Activated T-cell treated with anti-CD3 and anti-CD28 coated beads, Interleukin-2, amount 50 U/mL, for 1 hour (primary cell): ENCODE measurements at regions not wholly inside any gene's neighbourhood (a gene's known extent, or its start where the extent isn't known, plus 50 kb on each side); places are given as distances from the start of the nearest gene placed in this dataset.

Experiments used
- DNase-seq: peaks from one replicate; pipeline ENCODE4 v3.0.0-alpha.2; 2020

DNA sequence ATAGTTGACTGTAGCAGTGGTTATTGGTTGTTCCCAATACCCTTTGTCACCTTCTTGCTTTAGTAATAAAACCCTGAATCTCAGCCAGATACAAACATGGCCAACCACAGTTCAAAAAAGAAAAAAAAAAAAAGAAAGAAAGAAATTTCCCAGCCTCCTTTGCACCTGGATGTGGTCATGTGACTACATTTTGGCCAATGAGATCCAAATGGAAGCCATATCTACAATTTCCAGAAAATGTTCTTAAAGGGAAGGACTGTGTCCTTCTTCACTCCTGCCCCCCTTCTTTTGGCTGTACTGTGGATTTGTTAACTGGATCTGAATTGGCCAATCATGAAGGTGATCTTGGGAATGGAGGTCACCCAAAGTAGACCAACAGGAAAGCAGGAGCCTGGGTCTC, 141.9 kb downstream of the SOX9 start:
- DNase-seq = no peak

DNA sequence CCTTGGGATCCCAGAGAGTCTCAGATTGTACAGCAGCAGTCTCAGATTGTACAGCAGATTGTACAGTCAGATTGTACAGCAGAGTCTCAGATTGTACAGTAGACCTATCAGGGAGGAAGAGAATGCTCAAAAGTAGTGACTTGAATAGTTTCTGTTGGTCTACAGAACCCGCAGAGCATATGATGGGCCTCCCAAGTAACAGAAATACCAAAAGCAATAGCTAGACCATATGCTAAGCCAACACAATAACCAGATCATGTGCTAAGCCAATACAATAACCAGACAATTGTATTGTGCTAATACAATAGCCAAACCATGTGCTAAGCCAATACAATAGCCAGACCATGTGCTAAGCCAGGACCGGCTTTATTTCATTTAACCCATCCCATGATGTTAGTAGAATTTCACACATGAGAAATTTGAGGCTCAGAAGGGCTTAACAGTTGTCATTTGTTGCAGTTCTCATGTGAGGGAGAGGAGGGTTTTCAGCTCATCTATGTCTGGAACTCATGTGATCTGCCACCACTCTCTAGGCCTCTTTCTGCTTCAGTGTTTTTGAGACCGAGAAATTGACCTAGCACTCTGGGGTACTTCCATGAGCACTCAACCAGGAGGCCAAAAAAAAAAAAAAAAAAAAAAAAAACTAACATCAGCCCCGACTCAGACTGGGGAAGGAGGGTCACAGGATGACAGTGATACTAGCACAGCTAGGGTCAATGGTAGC, 144.0 kb downstream of the SOX9 start:
- DNase-seq = no peak

DNA sequence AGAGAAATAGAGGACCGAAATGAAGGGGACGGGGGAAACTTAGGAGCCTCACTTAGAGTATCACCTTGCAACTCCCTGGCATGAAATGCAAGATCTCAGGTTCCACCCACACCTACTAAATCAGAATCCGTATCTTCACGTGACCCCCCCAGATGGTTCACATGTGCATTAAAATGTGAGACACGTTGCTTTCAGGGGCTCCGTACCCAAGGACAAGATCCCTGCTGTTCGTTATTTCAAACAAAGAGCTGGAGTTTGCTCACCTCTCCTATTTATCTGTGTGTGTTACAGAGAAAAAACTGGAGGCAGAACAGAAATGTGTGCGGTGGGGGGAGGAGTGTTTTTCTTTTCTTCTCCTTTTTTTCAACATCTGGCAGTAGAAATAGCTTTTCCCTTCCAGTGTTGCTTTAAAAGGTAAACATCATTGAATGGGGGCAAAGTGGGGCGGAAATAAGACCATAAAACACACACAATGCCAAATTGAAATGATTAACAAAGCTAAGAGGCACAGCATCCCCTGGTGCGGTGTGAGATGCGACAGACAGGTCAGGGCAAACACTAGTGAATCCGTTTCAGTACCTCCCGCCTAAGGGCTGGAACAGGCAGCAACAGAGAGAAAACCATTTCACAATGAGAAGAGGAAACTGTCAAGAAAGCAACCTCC, 145.4 kb downstream of the SOX9 start:
- DNase-seq = no peak

DNA sequence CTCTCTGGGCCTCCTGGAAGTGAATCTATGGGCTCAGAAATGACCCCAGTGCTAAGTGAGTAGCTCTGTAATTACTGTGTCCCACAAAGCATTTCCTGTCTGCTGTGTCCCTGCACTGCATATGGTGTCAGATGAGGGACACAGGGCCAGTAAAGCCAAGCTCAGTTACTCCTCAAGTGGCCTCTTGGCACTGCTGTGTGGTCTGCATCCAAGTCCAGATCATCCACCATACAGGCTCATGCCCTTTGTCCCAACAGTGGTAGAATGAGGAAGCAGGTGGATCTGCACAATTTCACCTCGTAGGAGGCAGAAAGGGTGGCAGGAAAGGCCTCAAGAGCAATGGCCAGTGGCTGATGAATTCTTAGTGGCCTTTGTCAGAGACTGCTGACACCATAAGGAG, 146.8 kb downstream of the SOX9 start:
- DNase-seq = no peak

DNA sequence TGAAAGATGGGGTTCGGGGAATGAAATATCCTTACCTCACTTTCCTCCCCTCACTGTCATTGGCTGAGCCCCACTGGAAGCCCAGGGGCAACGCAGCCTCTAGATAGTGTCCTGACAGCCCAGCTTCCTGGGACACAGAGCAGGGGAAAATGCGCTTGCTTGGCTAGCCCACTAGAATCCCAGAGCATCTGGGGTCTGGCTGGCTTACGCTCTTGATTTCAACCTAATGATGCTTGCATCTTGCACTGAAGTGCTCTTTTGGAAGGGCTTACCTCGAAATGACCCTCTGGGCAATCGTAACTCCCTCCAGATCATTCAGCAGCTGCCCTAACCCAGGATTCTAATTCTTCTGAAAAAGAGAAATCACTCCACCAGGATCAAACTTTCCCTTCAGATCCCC, 147.6 kb downstream of the SOX9 start:
- no peak for DNase-seq

DNA sequence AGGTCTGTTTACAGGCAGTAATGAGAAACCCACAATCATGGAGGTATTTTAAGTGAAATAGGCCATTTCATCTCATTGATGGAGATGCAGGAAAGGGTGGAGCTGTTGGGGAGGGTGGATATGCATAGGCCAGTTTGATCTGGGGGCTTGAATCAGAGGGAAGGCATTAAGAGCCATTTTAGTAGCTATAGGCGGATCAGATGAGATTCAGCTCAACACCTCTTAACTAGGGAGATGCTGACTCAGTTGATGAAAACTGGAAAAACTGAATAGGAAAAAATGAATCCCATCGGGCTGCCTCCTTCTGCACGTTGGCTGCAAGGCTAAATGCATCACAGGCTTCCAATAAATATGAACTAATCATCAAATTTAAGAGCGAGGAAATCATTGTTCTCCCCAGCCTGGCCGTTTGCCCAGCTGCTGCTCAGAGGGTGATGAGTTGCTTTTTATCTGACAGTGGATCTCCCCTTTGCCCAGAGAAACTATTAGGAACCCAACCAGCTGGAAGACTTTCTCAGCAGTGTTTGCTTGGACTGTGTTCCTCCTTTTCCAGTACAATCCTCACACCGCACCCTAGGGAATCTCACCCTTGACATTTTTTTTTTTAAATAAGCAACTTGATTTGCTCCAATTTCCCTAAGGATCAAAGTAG, 149.6 kb downstream of the SOX9 start:
- no peak for DNase-seq

DNA sequence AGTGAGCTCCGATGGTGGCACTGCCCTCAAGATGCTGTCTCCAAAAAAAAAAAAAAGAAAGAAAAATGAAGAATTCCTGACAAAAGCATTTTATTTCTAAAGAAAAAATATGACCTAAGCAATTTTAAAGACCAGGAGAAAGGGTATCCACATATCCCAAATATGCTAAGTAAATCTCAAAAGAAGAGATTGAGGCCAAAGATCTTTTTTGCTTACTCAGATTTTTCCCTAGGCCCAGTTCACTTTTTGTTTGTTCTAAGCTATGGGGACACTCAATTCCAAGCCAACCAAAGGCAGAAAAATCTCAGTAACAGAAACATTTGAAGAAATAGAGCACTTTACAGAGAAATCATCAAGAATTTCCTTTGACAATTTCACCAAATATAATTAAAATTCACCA, 150.8 kb downstream of the SOX9 start:
- DNase-seq = no peak

DNA sequence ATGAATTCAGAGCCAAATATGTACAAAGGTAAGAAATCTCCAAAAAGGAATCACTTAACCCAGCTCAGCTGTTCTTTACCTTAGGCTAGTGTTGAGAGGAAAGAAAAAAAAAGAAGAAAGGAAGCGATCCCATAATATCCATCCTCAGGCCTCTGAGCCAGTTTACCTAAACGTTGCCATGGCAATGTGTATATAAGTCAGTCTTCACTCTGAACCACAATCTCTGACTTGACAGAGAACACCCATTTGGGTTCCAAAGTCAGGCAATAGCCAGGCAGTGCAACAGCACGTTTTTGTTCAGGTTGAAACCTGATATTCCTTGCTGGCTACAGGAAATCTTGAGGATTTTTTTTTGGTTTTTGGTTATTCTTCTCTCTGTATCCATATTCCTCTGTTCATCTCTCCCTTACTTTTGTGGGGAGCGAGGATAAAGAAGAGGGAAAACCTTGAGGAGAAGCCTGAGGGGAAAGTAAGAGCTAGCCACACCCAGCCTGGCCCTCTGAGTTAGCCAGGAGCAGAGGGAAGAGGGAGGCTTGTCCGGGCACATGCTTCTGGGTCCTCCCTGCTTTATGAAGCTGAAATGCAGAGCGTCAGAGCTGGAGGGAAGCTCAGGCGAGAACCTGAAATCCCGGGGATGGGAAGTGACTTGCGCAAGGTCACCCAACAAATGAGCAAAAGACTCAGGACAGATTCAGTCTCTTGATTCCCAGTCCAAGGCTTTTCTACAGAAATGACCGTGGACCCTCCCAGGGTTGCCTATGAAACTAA, 152.7 kb downstream of the SOX9 start:
- DNase-seq = no peak

DNA sequence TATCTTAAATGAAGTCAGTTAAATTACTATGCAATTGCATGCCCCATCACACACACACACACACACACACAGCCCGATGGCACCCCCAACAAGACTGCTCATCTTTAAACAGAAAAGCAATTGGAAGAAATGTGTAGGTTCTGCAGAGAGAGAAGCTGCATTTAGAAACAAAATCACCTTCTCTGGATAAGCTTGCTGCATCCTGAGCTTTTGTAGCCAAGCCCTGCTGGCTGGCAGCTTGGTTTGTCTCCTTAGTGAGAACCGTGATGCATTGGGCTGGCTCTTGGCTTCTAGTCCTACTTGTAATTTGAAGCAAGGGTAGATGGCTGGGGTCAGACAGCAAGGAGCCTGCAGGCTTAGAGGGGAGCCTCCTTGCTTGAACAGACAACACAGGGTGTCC, 153.8 kb downstream of the SOX9 start:
- no peak for DNase-seq

DNA sequence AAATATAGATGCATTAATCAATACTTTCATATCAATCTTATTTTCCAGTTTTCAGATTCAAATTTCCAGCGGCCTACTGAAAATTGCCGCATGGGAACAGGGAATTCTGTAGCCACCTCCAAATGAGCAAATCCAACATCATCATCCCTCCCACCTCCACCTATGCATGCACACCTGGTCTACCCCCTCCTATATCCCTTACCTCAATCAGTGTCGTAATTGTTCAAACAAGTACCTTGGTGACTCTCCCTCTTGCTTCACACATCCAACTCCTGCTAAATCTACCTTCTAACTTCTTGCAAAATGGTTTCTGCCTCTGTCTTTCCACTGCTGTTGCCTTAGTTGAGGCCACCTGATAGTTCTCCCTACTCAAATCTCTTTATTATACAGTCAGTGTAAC, 160.1 kb downstream of the SOX9 start:
- no peak for DNase-seq

DNA sequence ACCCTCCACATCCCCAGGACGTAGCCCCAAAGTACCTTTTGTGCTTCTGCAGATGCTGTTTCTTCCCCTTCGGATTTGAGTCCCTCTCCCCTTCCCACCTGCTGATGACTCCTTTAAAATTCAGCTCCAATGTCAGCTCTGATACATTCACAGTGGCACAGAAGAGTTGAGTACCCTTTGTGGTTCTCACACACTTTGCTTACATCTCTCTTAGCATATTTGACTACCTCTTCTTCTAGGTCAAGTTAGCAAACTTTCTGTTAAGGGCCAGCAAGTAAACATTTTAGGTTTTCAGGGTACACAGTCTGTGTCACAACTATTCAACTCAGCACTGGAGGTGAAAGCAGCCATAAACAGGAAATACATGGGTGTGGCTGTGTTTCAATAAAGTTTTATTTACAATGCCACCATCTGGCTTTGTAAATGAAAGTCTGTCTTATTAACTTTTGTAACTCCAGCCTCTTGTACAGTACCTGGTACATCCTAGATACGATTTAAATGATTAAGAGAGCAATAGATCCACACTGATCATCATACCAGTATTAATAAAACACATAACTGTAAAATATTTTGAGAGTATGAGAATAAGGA, 161.7 kb downstream of the SOX9 start:
- DNase-seq = no peak

DNA sequence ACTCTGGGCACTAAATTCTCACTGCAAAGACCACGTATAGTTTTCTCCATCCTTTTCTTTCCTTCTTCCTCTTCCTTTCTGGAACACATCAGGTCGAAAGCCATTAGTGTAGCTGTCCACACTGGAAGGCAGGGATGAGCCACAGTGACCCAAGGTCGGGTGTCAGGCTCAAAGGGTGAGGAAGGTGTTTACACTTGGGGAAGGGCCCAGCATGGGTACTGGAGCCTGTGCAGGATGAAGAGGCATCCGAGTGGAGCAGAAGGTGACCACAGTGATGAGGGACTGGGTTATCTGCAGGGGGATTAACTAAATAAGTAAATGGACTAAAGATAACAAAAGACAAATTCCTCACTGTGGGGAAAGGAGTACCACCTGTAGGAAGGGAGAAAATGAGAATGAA, 164.0 kb downstream of the SOX9 start:
- no peak for DNase-seq

DNA sequence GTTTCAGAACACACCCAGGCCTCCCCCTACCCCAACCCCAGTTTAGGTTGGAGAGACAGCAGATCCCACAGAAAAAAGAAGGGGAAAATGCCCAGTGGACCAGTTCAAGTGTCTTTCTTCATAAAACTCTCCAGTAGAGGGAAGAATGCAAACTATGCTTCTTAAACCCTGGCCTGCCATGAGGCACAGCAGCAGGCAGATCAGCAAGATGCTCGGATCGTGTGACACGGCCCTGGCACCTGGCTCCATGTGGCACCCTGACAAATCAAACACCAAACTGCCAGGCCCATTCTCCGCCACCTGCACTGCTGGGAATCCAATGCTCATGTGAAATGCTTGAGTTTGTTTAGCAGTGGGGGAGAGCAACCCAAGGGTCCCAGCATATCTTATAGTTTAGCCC, 166.8 kb downstream of the SOX9 start:
- DNase-seq = no peak

DNA sequence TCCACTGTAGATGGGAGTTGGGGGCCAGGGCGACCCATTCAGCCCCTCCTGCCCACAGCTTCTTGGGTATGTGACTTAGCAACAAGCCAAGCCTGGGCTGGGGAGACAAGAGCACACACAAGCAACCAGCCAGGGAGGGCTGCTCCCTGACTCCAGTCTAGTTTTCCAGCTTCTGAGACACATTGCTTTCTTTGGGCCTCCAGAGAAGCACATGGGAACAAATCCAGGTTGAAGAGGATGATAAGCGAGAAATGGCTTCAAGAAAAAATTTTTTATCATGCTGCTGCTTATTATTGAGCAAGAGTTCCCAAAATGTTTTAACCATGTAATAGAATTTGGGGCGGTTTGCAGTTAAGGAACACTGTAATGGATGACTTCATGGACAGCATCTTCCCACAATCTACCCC, 173.7 kb downstream of the SOX9 start:
- no peak for DNase-seq

DNA sequence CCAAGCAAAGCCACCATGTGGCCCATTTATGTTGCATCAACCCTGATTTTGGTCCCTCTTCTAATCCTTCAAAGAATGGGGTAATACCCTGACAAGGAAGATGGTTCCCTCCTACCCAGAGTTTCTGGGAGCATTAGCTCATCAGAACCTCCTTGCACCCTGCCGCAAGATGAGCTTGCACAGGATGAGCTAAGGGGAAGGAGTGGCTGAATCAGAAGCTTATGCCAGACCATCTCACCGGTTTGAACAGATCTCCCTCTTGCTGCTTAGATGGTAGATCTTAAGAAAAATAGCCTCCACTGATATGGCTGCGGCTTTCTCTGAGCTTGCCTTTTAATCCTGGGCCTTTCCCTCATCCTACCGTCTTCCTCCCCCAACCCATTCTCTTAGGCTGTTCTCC, 175.1 kb downstream of the SOX9 start:
- DNase-seq = no peak

DNA sequence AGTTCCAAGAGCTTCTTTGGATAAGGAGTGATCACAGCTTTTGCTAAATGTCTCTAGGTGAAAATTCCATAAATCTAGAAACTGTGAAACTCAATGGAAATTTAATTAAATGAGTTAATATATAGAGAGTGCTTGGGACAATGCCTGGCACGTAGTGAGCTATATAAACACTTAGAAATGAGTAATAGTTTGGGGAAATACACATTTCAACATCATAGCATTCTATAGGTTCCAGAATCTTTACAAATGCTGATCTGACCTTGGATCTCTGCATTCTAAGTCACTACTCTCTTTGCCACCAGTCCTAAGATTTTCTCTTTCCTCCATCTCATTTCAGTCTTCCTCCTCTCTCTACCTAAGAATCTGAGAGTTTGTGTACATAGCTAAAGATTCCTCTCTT, 175.6 kb downstream of the SOX9 start:
- DNase-seq = no peak

DNA sequence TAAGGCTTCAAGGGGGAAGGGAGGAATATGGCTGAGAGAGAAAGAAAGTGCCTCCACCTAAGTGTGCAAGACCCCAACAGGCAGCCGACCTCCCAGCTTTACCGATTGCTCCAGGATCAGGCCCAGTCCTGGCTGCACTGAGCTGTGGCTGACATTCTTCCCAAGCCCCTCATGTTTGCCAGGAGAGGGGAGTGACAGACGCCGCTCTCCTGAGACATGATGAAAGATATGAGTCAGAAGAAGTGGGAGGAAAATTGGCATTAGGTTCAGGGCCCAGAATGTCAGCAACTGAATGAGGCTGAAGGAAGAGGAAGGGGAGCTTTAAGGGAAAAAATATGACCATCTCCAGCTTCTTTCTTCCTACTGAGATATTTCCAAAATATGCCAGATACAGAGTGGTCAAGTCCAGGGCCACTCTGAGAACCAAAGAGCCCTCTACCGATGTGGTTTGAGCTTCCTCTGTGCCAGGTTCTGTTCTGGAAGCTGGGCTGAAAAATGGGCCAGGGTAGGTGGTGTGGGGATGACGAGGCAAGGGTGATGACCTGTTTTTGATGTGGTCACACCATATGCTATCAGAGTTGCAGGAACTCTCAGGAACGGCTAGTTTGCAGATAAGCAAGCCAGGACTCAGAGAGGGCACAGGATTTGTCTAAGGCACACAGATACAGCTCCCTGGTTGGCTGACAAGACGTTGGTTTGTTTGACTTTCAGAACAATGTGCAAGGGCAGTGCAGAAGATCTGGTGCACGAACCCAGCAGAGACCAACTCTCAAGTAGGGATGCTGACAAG, 176.7 kb downstream of the SOX9 start:
- DNase-seq = no peak

DNA sequence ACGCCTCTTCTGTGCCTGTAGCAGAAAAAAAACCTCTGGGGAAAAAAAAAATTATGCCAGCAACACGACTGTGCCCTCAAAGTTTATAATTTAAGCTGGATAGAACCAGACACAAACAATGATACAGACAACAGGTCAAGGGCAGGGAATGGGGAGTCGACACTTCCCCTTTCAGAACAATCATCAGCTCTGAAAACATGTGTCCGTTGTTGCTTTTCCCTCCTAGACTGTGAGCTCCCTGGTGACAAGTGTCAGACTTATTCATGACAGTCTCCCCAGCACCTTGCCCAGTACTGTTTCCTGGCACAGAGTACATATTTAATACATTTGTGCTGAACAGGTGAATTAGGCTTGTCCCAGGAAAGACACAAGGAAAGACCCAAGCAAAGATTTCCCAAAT, 178.3 kb downstream of the SOX9 start:
- DNase-seq = no peak

DNA sequence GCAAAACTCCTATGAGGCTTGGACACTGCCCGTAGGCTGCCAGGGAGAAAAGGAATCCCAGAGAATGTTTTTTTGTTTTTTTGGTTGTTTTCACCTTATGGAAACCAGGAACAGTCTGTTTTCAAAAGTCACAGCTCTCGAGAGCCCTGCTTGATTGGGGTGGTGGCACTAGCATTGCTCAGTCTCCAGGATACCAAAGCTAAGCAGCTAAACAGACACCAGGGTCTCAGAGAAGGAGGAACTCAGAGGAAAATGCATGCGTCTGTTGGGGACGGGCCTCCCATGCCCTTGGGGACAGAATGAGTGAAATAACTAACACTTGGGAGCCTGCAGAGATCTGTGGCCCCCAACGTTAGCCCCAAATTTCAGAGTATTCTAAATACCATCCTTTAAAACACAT, 178.8 kb downstream of the SOX9 start:
- no peak for DNase-seq

DNA sequence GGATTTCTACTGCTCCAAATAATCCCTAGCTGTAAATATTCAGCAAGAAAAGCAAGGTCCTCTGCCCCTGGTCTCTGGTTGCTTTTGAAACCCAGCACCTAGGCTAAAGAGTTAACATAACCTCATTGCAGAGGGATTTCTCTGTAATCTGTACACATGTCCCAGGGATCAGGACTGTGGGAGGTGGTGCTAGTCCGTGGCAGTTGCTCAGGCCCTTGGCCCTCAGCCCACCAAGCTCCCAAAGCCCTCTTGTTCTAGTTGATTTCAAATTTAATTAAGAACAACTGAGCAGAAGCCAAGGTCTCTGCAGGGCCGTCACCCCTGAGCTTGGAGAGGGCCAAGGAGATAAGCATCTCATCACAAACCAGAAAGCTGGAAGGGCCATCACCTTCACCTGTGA, 181.1 kb downstream of the SOX9 start:
- no peak for DNase-seq

DNA sequence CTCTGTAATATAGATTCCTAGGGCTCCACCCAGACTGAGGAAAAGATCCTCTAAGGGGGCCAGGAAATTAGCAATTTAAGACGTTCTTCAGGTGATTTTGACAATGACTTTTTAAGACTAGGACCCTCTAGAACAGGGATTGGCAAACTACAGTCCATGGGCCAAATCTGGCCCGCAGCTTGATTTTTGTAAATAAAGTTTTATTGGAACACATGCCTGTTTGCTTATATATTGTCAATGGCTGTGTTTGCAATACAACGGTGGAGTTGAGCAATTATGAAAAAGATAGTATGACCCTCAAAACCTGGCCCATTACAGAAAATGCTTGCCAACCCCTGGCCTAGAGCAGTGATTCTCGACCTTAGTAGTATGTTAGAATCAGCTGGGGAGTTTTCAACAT, 181.9 kb downstream of the SOX9 start:
- DNase-seq = no peak
